Bronchial epithelial cell (primary cell): ENCODE measurements at regions not wholly inside any gene's neighbourhood (a gene's known extent, or its start where the extent isn't known, plus 50 kb on each side); places are given as distances from the start of the nearest gene placed in this dataset.

Experiments
- DNase-seq: peaks from one replicate; pipeline ENCODE4 v3.0.0-alpha.2; 2010; ENCODE audit warnings: low read depth
- FAIRE-seq: peaks from 2 replicates; lab custom pipeline; 2011; peaks lifted over from hg19 to GRCh38; lab: Jason Lieb, UNC
- H3K27me3 ChIP-seq: 2 replicates; pipeline ENCODE4 v1.5.1; 2011; ENCODE audit warnings: low read length; ENCODE audit not compliant: control insufficient read depth, insufficient read depth
- H3K36me3 ChIP-seq: 2 replicates; pipeline ENCODE4 v1.5.1; 2011; ENCODE audit warnings: low read length; ENCODE audit not compliant: control insufficient read depth, insufficient read depth
- H3K4me3 ChIP-seq: 2 replicates; pipeline ENCODE4 v1.5.1; 2011; ENCODE audit warnings: mild to moderate bottlenecking, low read depth, low read length, control low read depth
- CTCF ChIP-seq: IDR thresholded peaks from 2 replicates; pipeline ENCODE4 v1.5.1; 2011; ENCODE audit warnings: mild to moderate bottlenecking, moderate library complexity, low read length, control low read depth, inconsistent platforms; ENCODE audit not compliant: insufficient read depth, severe bottlenecking

- no peak for TF ChIP-seq CTCF
- DNase-seq (no peak), FAIRE-seq (no peak)
- Histone ChIP-seq H3K36me3 (no peaks in the 10 kb centered on the region), H3K4me3 (no peak overlapping the region), H3K27me3 (no peaks in the 10 kb centered on the region)
Observed at GRCh38 chr3:27584874-27585273, 100.7 kb upstream of the SLC4A7 start.

GRCh38 chr3:27581852-27582251 lies 97.7 kb upstream of the SLC4A7 start:
- DNase-seq (no peak), FAIRE-seq (no peak)
- Histone ChIP-seq H3K4me3 (no peak overlapping the region), H3K27me3 (no peaks in the 10 kb centered on the region), H3K36me3 (no peaks in the 10 kb centered on the region)
- no peak for TF ChIP-seq CTCF

GRCh38 chr3:27578032-27578431 lies 93.8 kb upstream of the SLC4A7 start:
- no peaks in the 10 kb centered on the region for H3K27me3 ChIP-seq
- FAIRE-seq: no peak
- no peak for TF ChIP-seq CTCF
- H3K4me3 ChIP-seq: no peak overlapping the region
- DNase-seq: no peak
- H3K36me3 ChIP-seq: no peaks in the 10 kb centered on the region

- no peak for FAIRE-seq
Observed at GRCh38 chr3:27577504-27577903, 93.3 kb upstream of the SLC4A7 start.

GRCh38 chr3:27576171-27576570 lies 92.0 kb upstream of the SLC4A7 start:
- Histone ChIP-seq H3K4me3 (no peak overlapping the region), H3K27me3 (no peaks in the 10 kb centered on the region), H3K36me3 (no peaks in the 10 kb centered on the region)
- TF ChIP-seq CTCF: no peak
- DNase-seq: no peak
- FAIRE-seq: no peak

More at GRCh38 chr3:27577504-27577903, 93.3 kb upstream of the SLC4A7 start:
- no peaks in the 10 kb centered on the region for H3K36me3 ChIP-seq
- H3K4me3 ChIP-seq: no peak overlapping the region
- H3K27me3 ChIP-seq: no peaks in the 10 kb centered on the region
- no peak for TF ChIP-seq CTCF
- DNase-seq: no peak

- Histone ChIP-seq H3K27me3 (no peaks in the 10 kb centered on the region), H3K36me3 (no peaks in the 10 kb centered on the region), H3K4me3 (no peak overlapping the region)
- DNase-seq (no peak), FAIRE-seq (no peak)
- TF ChIP-seq CTCF: no peak
Observed at GRCh38 chr3:27575499-27575898, 91.3 kb upstream of the SLC4A7 start.
